NCI-H187 (cell line): ENCODE measurements at regions not wholly inside any gene's neighbourhood (a gene's known extent, or its start where the extent isn't known, plus 50 kb on each side); places are given as distances from the start of the nearest gene placed in this dataset.

ENCODE experiments used
- DNase-seq, 2 experiments: peaks; one replicate each; lab custom pipeline; 2025; lab: John Stamatoyannopoulos, UW

DNA sequence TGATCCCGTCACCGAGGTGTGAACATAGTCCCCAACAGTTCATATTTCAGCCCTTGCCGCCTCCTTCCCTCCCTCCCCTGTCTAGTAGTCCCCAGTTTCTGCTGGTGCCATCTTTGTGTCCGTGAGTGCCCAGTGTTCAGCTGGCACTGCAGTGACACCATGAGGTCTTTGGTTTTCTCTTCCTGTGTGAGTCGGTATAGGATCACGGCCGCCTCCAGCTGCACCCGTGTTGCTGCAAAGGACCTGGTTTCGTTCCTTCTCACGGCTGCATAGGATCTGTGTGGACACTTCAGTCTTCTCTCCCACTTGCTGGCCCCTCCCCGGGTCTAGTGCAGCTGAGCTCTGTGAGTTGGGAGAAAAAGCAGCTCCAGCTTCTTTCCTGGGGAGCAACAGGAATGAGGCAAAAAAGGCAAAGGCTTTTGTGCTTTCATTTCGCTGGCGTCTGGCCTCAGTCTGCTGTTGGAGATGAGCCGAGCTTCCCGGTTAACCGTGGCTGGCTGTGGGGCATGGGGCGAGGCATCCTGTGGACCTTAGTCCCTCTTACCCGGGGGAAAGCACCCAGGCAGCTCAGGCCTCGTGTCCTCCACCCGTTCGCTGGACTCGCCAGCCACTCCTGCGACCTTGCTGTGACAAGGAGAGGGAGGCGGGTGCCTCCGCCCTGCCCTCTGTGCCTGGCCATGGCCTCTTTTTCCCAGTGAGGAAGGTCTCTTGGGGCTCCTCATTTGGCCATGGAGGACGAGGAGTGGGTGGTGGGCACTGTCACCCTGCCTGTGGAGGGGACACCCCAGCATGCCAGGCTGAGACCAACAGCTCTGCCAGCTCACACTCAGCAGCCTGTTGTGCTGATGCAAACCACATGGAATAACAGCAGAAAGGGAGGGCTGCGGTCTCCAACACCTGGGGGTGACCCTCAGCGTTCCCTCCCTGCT is 196.5 kb downstream of the TEX29 start:
- peak in 1 of 2 experiments; percentile 32 for DNase-seq

DNA sequence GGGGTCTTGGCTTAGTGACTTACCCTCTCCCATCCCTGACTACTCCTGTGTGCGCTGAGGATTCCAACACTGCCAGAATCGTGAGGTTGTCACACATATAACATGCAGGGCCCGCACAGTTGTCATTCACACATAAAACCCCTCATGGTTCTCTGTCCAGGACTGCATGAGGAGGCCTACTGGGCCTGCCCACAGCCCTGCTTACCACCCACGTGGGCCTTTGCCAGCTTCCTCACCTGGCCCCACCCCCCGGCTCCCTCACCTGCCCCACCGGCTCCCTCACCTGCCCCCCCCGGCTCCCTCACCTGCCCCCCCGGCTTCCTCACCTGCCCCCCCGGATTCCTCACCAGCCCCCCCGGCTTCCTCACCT is 197.2 kb downstream of the TEX29 start:
- no peak for DNase-seq

DNA sequence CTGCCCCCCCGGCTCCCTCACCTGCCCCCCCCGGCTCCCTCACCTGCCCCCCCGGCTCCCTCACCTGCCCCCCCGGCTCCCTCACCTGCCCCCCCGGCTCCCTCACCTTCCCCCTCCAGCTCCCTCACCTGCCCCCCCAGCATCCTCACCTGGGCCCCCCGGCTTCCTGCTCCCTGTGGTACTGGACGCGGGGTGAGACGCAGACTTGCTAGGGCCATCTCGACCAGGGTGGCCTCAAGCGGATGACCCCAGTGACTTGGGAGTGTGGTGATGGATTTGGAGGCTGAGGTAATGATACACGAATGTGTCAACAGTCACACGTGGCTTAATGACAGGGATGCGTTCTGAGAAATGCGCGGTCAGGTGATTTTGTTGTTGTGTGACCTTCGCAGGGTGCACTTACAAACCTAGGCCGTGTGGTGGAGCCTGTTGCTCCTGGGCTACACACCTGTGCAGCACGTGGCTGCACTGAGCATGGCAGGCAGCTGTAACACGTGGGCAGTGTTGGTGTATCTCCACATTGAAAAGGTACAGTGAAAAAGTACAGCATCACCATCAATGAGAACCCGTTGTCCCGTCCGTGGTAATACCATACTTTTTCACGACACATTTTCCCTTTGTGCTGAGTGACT is 197.8 kb downstream of the TEX29 start:
- DNase-seq: peak in 1 of 2 experiments; percentile 22

DNA sequence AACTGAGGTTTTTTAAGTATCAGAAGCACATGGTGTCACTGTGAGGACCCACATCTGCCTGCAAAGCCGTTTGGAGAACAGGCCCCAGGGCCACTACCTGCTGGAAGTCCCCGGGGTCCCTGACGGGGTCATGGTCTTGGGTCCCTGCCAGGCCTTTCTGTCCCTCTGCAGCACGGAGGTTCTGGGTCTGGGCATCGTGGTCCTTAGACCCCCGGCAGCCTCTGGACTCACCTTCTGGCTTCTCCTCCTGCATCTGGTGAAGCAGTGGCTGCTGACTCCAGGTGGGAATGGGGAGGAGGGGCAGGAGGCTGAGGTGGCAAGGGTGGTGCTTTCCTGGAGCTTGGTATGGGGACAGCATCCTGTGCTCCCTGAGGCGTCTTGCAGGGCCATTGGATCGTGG is 198.6 kb downstream of the TEX29 start:
- DNase-seq: no peak

DNA sequence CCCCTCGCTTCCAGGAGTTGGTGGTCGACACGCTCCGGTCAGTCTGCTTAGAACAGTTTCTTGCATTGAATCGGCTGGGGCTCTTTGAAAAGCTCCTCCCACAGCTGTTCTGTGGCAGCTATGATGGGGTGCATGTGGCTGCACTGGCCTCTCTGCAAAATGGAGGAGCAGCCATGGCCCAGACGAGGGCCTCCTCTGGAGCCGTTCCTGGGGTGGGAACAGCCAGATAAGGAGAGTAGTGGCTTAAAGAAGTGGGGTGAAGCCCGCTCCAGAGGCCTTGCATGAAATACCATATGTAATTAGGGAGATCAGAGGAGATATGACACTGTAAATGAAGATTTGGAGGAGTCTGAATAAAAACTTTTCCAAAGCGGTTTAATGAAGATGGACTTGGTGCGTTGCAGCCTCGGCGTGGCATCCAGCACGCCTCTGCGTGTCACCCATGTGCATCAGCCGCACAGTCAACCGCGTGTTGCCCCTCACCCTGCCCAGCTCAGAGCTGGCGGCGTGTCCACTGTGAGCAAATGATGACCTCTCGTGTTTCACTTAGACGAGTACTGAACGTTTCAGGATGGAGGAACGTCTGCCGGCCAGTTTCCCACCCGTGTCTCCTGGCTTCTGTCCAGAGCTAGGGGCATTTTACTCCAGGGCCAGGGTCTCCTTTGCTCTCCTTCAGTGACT is 199.2 kb downstream of the TEX29 start:
- DNase-seq: no peak

DNA sequence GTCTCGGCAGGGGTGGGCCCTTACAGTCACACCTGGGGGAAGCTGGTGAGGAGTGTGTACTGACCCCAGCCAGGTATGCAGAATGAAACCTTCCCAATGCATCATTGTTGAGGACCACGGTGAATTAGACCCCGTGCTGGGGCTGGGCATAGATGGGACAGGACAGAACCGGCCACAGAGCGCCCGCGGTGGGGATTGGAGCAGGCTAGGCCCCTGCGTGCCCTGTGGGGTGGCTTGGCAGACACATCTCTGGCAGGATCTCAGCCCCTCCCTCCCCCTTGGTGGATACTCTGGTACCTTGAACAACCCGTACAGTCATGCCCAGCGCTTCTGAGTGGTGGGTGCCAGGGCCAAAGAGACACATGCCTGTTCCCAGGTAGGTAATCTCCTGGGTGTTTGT is 200.6 kb downstream of the TEX29 start:
- no peak for DNase-seq

DNA sequence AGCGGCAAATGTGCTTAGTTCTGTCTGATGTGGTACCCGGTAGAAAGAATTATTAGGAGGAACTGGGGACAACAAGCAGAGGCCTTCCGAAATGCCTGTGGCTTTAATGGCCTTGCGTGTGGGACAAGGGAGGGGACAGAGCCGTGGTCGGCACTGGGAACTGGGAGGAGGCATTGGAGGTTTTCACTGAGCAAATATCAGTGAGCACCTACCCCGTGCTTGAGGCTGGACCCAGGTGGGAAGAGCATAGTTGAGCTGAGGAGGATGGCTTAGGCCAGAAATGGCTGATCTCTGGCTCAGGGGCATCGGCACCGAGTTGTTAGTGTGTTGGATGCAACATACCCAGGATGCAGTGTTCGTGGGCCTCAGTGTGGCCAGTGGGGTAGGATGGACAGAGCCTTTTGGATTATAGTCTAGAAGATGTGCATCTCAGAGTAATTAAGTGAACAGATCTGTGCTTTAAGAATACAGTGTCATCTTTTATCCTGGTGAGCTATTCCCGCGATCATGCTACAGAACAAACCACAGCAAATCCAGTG is 201.3 kb downstream of the TEX29 start:
- DNase-seq: no peak

DNA sequence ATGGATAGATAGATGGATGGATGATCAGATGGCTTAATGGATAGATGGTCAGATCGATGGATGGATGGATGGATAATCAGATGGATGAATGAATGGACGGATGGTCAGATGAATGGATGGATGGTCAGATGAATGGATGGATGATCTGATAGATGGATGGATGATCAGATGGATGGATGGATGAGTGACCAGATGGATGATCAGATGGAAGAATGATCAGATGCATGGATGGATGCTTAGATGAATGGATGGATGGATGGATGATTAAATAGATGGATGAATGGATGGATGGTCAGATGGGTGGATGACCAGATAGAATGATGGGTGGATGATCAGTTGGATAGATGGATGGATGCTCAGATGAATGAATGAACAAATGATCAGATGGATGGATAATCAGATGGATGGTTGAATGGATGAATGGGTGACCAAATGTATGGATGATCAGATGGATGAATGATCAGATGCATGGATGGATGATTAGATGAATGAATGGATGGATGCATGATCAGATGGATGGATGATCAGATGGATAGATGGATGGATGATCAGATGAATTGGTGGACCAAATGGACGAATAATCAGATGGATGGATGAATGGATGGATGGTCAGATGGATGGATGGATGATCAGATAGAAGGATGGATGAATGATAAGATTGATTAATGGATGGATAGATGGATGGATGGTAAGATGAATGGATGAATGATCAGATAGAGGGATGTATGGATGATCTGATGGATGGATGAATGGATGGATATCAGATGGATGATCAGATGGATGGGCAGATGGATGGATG is 205.1 kb downstream of the TEX29 start:
- DNase-seq: no peak

DNA sequence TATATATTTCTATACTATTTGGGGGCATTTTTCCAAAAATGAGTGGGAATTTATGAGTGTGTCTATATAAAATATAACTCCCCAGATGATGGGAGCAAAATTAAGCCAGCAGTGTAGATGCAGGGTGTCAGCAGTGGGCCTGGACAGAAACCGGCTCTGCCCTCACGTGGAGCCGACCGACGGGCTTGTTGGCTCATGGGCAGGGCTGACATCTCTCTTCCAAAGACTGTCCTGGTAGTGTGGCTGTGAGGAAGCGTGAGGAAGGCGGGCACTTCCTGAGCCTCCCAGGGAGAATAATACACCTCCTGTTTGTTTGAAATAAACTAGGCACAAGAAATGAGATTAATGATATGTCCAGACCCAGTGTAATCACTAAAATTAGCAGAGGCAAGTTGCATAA is 206.5 kb downstream of the TEX29 start:
- no peak for DNase-seq

DNA sequence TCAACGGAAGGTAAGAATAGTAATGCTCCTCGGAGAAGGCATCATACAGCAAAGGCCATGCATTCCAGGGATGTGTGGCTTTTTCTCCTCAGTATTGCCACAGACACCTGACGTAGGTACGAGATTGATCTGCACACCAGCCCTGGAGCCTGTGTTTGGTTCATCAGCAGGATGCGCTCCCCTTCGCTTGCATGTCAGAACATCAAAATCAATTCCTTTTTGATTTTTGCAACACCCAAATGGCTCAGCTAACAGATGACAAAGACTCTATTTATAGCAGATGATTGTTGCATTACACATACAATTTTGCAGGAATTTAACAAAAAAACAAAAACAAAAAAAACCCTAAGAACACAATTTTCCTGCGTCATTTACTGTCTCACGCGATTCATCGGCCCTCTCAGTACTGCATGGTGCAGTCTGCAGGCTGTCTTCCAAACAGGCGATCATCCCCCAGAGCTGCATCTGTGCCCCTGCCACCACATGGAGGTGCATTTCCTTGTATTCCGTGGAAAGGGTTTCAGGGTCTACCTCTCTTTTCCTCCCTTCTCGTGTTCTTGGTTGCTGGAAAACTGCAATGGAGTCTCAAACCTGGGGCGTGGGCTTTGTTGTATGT is 207.3 kb downstream of the TEX29 start:
- no peak for DNase-seq

DNA sequence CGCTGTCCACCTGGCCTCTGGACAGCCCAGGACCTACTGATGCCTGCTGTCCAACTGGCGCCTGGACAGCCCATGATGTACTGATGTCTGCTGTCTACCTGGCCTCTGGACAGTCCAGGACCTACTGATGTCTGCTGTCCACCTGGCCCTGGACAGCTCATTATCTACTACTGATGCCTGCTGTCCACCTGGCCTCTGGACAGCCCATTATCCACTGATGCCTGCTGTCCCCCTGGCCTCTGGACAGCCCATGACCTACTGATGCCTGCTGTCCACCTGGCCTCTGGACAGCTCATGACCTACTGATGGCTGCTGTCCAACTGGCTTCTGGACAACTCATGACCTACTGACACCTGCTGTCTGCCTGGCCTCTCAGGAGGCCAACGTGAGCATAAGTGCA is 208.1 kb downstream of the TEX29 start:
- no peak for DNase-seq

DNA sequence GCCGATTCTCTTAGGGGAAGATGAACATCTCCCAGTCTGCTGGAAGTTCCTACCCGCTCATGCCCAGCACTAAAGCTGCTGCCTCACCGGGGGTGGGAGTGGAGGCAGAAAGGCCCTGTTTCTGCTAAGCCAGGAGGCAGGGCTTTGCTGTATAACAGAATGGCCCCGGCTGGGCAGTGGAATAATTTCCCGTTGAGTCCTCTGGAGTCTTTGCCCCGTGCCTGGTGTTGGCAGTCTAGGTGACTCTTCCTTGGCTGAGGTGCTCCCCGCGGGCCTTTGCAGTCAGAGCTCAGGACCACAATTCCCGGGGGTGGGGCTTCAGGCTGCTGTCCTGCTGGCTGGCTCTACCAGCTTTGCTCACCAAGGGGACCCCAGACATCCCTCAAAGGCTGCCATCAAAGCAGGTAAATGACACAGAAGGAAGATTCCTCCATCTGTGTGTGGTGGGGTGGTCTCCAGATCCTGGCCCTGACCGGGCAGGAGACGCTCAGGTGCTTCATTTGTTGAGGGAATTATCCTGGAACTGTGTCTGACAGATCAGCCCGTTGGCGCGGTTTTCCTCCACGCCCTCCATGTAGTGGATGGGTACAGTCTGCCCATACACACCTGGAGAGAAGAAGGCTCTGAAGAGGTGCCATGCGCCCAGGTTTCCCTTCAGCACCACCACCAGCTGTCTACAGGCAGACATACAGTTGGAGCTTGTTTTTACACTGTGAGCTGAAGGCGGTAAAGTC is 209.9 kb downstream of the TEX29 start:
- no peak for DNase-seq

DNA sequence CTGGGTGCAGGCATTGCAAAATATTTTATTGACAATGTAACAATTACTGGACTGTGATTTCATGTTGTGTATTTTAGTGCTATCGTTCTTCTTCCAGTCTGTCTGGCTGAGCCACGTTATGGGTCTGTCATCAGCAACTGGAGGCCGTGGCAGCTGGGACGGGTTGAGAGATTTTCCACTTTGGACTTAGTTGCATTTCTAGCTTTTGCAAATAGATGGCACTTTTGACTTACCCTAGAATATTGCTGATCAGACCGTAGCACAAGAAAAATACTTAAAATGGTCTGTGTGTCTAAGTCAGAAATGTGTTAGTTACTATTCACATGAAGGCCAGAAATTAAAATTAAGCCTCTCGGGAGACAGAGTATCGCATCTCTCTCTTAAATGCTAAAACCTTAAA is 211.1 kb downstream of the TEX29 start:
- DNase-seq: peak in 1 of 2 experiments; percentile 20

DNA sequence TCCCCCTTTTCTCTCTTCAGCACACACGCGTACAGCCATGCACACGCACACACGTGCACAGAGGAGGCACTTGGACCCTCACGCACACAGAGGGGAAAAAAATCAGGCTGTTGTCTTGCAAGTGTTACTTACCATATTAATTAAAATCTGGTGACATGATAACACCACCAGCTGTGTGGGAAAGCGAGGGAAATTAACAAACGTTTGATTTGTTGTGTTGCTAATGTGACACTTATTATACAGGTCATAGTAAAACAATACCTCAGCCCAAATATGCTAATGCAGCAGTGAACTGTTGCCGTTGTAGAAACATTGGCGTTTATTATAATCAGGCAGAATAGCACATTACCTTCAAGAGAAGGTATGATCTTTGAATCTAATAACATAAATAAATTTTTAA is 211.7 kb downstream of the TEX29 start:
- no peak for DNase-seq

DNA sequence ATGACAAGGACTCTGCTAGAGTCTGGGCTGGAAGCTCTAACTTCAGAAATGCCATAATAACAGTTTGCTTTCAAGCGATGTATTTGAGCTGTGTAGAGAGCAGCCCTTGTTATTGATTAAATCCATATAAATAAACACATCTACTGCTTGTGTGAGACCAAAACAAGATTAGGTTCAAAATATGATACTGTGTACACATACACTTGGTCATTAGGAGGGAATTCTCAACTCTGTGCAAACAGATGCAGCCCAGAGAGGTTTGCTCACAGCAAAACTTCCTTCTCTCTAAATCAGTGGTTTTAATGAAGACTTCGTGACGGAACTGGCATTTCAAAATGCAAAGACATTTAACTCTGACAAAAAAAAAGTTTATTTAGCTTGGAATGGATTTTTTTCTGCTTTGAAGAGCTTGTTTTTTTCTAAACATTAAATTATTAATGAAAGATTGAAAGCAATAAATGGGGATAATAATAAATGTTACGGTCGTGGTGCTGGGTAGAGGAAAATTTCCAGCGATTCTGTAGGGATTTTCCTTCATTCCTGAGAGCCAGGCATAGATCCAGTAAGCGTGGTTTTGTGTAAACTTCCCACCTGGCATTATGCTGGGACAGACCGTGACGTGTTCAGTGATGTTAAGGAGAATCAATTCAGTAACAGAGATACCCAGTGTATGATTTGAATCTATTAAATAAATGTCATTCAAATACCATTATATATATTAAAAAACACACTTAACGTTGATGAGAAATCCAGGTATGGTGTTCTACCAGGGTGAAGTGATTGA is 213.7 kb downstream of the TEX29 start:
- DNase-seq: no peak

DNA sequence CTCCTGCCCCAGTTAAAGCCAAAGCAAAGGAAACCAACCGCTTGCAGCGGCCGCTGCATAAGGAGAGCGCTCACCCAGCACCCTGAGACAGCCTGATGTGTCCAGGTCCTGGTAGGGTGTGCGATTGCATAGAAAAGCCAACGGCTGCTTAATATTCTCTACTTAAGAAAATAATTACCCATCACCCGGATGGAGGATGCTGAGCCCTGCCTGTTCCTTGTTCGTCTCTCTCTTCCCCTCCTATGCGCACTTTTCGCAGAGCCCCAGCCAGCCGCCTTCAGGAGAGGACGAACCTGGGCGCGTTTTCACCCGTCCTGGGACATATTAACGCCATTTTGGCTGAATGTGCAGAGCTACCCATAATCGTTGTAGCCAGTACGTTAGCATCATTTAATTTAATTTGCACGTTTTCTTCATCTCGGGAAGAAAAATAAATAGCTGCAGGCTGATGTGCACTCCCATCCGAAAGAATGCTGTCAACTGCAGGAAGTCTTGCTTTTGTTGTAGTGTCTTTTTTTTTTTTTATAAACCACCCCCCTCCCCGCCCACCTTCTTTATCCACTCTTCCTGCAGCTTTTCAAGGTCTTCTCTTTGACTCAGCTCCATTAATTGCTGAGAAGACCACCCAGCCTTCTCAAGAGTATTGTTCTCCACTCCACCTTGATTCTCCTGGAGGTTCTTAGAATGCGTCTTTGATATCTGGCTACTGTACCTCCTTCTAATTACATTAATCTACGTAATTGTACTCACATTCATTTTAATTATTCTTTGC is 214.5 kb downstream of the TEX29 start:
- DNase-seq: no peak

DNA sequence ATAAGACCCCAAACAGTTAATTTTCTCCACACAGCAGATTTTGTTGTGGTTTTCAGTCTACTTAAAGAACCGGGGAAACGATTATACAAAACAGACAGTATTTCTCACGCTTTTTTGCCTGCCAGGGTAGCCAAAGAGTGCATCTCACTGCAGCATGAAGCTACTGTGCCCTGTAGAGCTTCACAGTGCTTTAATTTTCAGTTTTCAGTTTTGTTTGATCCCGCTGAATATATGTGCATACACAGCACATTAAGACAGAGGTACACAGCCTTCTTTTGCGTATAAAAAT is 215.0 kb downstream of the TEX29 start:
- no peak for DNase-seq

DNA sequence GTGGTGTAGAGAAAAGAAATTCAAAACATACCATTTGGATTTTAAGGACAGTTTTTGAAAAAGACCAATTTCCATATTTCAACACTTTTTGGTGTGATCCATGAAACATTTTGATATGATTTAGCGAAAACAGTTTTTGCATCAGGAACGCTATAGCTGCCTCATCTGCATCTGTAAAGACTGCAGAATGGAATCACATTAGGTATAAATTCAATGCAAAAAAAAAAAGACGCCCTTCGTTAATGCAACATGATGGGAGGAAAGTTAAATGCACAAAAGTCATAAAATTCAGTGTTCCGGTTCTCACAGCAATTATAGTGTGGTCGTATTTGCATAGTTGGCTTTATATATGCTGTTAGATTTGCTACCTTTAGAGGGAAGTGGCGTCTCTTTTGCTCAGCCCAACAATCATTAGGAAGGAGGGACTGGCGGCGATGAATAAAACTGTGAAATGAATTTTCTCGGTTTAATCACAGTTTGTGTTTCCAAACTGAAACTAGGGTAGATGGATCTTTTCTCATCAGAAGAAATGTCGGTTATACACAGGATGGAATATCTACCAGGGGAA is 215.7 kb downstream of the TEX29 start:
- no peak for DNase-seq

DNA sequence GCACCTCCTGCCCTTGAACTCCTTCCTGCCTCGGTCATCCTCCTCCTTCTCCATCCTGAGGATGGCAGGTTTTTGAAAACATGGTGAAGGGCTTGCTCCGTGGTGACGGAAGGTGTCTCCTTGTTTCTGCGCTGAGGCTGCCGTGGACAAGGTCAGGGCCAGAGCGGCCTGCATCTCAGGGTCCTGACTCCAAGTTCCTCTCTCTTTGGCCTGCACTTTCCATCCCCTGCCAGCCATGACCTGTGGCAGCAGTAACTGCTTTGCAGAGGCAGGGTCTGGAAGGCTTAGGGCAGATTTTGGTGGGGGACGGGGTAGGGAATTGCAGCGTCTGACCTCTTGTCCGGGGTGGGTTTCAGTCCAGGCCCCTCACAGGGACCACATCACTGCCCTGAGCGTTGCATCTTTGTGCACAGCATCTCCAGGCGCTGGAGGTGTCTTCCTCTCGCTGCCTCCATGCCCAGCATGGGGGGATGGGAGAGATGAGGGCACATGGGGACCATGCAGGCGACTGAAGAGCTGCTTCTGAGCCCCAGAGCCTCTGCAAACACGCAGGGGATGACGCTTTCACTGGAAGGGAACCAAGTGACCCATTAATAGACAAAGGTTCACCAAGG is 216.8 kb downstream of the TEX29 start:
- no peak for DNase-seq
